H9 (cell line): ENCODE measurements at regions not wholly inside any gene's neighbourhood (a gene's known extent, or its start where the extent isn't known, plus 50 kb on each side); places are given as distances from the start of the nearest gene placed in this dataset.

Experiments
- DNase-seq: peaks from one replicate; pipeline ENCODE4 v3.0.0-alpha.2; 2017
- H2AFZ ChIP-seq: one replicate; pipeline ENCODE4 v1.6.1; 2013; ENCODE audit warnings: mild to moderate bottlenecking, low read length, control low read depth, moderate library complexity
- H2AK5ac ChIP-seq: 2 replicates; pipeline ENCODE4 v1.6.1; 2013; ENCODE audit warnings: low read length, control low read depth, mixed read lengths; ENCODE audit not compliant: insufficient read length
- H2BK120ac ChIP-seq: one replicate; pipeline ENCODE4 v1.6.1; 2013; ENCODE audit warnings: low read depth, mild to moderate bottlenecking, low read length, control low read depth, inconsistent platforms; ENCODE audit not compliant: poor library complexity, severe bottlenecking
- H2BK12ac ChIP-seq: 2 replicates; pipeline ENCODE4 v1.6.1; 2013; ENCODE audit warnings: low read length, control low read depth, mixed read lengths, low read depth; ENCODE audit not compliant: insufficient read length
- H2BK15ac ChIP-seq: 2 replicates; pipeline ENCODE4 v1.6.1; 2013; ENCODE audit warnings: low read depth, low read length, control low read depth
- H2BK20ac ChIP-seq: one replicate; pipeline ENCODE4 v1.6.1; 2013; ENCODE audit warnings: low read depth, mild to moderate bottlenecking, low read length, control low read depth, inconsistent platforms; ENCODE audit not compliant: poor library complexity, severe bottlenecking
- H2BK5ac ChIP-seq: 2 replicates; pipeline ENCODE4 v1.6.1; 2013; ENCODE audit warnings: low read length, control low read depth, mixed read lengths; ENCODE audit not compliant: insufficient read length
- H3K14ac ChIP-seq: 2 replicates; pipeline ENCODE4 v1.6.1; 2013; ENCODE audit warnings: low read length, control low read depth; ENCODE audit not compliant: insufficient read depth
- H3K18ac ChIP-seq: 2 replicates; pipeline ENCODE4 v1.6.1; 2013; ENCODE audit warnings: low read depth, mild to moderate bottlenecking, mixed read lengths, low read length, control low read depth; ENCODE audit not compliant: insufficient read length
- H3K23ac ChIP-seq: 2 replicates; pipeline ENCODE4 v1.6.1; 2013; ENCODE audit warnings: low read length, control low read depth, mixed read lengths, low read depth; ENCODE audit not compliant: insufficient read length
- H3K23me2 ChIP-seq: 2 replicates; pipeline ENCODE4 v1.6.1; 2013; ENCODE audit warnings: low read depth, mild to moderate bottlenecking, mixed read lengths, low read length, control low read depth; ENCODE audit not compliant: insufficient read length, poor library complexity, severe bottlenecking
- H3K27ac ChIP-seq: 2 replicates; pipeline ENCODE4 v1.5.1; 2013; ENCODE audit warnings: low read length, control low read depth, mixed read lengths, low read depth; ENCODE audit not compliant: insufficient read length
- H3K27me3 ChIP-seq: 2 replicates; pipeline ENCODE4 v1.6.1; 2013; ENCODE audit warnings: low read length, control low read depth, inconsistent platforms; ENCODE audit not compliant: insufficient read depth
- H3K4ac ChIP-seq: 2 replicates; pipeline ENCODE4 v1.6.1; 2013; ENCODE audit warnings: low read depth, mild to moderate bottlenecking, control low read depth, inconsistent platforms, low read length, moderate library complexity
- H3K4me1 ChIP-seq: 2 replicates; pipeline ENCODE4 v1.6.1; 2013; ENCODE audit warnings: low read length, control low read depth, inconsistent platforms; ENCODE audit not compliant: insufficient read depth
- H3K4me2 ChIP-seq: 2 replicates; pipeline ENCODE4 v1.6.1; 2013; ENCODE audit warnings: low read length, control low read depth, mixed read lengths; ENCODE audit not compliant: insufficient read length, insufficient read depth
- H3K56ac ChIP-seq: 2 replicates; pipeline ENCODE4 v1.6.1; 2013; ENCODE audit warnings: low read depth, mild to moderate bottlenecking, mixed read lengths, low read length, control low read depth; ENCODE audit not compliant: insufficient read length
- H3K79me1 ChIP-seq: 2 replicates; pipeline ENCODE4 v1.6.1; 2013; ENCODE audit warnings: low read depth, mild to moderate bottlenecking, moderate library complexity, low read length, control low read depth, inconsistent platforms; ENCODE audit not compliant: insufficient read depth, poor library complexity, severe bottlenecking
- H3K79me2 ChIP-seq: 2 replicates; pipeline ENCODE4 v1.6.1; 2013; ENCODE audit warnings: low read length, control low read depth, inconsistent platforms; ENCODE audit not compliant: insufficient read depth
- H3K9ac ChIP-seq: 2 replicates; pipeline ENCODE4 v1.6.1; 2013; ENCODE audit warnings: low read length, control low read depth, mixed read lengths; ENCODE audit not compliant: insufficient read length; ENCODE audit errors: extremely low read depth
- H3K9me3 ChIP-seq: one replicate; pipeline ENCODE4 v1.6.1; 2013; ENCODE audit warnings: low read depth, low read length, inconsistent platforms; ENCODE audit not compliant: control insufficient read depth
- H3T11ph ChIP-seq: one replicate; pipeline ENCODE4 v1.6.1; 2013; ENCODE audit warnings: mild to moderate bottlenecking, low read length, control low read depth, inconsistent platforms
- H4K20me1 ChIP-seq: one replicate; pipeline ENCODE4 v1.6.1; 2013; ENCODE audit not compliant: control insufficient read depth, insufficient read length, insufficient read depth
- H4K5ac ChIP-seq: 2 replicates; pipeline ENCODE4 v1.6.1; 2013; ENCODE audit warnings: low read depth, mild to moderate bottlenecking, mixed read lengths, low read length, control low read depth; ENCODE audit not compliant: insufficient read length
- H4K8ac ChIP-seq: replicated peaks from 2 replicates; pipeline ENCODE4 v1.6.1; 2013; ENCODE audit warnings: low read length, control low read depth, mixed read lengths, low read depth; ENCODE audit not compliant: insufficient read length
- H4K91ac ChIP-seq: 2 replicates; pipeline ENCODE4 v1.6.1; 2013; ENCODE audit warnings: low read depth, mild to moderate bottlenecking, moderate library complexity, mixed read lengths, low read length, control low read depth; ENCODE audit not compliant: insufficient read length
- H3K27ac Mint-ChIP-seq, 3 experiments: 2 replicates in 2 of 3; 3 replicates in 1 of 3; pipeline ENCODE4 v1.8.0; 2020 to 2021; ENCODE audit warnings: mixed read lengths in 3 of 3, mild to moderate bottlenecking in 1 of 3, moderate library complexity in 1 of 3
- H3K27me3 Mint-ChIP-seq: 2 replicates; pipeline ENCODE4 v1.8.0; 2021; ENCODE audit warnings: low read depth, mild to moderate bottlenecking, moderate library complexity, mixed read lengths
- H3K36me3 Mint-ChIP-seq, 3 experiments: 2 replicates in 2 of 3; 3 replicates in 1 of 3; pipeline ENCODE4 v1.8.0; 2020 to 2021; ENCODE audit warnings: low read depth in 3 of 3, mixed read lengths in 3 of 3; ENCODE audit not compliant: insufficient read depth in 1 of 3
- H3K4me1 Mint-ChIP-seq, 2 experiments: 2 replicates each; pipeline ENCODE4 v1.8.0; 2020; ENCODE audit warnings: mixed read lengths in 2 of 2
- H3K4me3 Mint-ChIP-seq, 2 experiments: 2 replicates in 1 of 2; 3 replicates in 1 of 2; pipeline ENCODE4 v1.8.0; 2020 to 2021; ENCODE audit warnings: mild to moderate bottlenecking in 2 of 2, mixed read lengths in 2 of 2, moderate library complexity in 1 of 2
- H3K9me3 Mint-ChIP-seq, 2 experiments: 2 replicates in 1 of 2; 3 replicates in 1 of 2; pipeline ENCODE4 v1.8.0; 2020; ENCODE audit warnings: mild to moderate bottlenecking in 2 of 2, mixed read lengths in 2 of 2, moderate library complexity in 1 of 2
- TF ChIP-seq, protein P1 (sequence below): fragments of 200-600 bp; sonication (generic); conservative IDR thresholded peaks from 3 replicates; pipeline ENCODE4 v1.8.0; 2021; ENCODE audit warnings: antibody characterized with exemption, mild to moderate bottlenecking

- Mint-ChIP-seq H3K27ac (no peak overlapping the region), H3K36me3 (peaks cover 0 to 7% (median 0%) of the 10 kb centered on the region in 3 experiments; a peak in 3 of 7 replicates), H3K9me3 (peaks cover 34 to 40% of the 10 kb centered on the region in 2 experiments), H3K4me1 (no peaks in the 10 kb centered on the region), H3K27me3 (peaks cover 5% of the 10 kb centered on the region), H3K4me3 (no peak overlapping the region)
- Histone ChIP-seq H4K8ac (no peak overlapping the region), H2BK20ac (no peak overlapping the region), H2BK5ac (no peak overlapping the region), H3K14ac (no peak overlapping the region), H3K4me1 (no peaks in the 10 kb centered on the region), H3K23me2 (no peaks in the 10 kb centered on the region), H4K91ac (no peak overlapping the region), H3T11ph (no peak overlapping the region), H2AFZ (no peak overlapping the region), H3K79me2 (no peaks in the 10 kb centered on the region), H2BK120ac (no peak overlapping the region), H3K79me1 (no peaks in the 10 kb centered on the region), H3K18ac (no peak overlapping the region), H3K9me3 (no peaks in the 10 kb centered on the region), H3K4ac (no peak overlapping the region), H2BK15ac (no peak overlapping the region), H2BK12ac (no peak overlapping the region), H2AK5ac (no peak overlapping the region), H3K27ac (no peak overlapping the region), H3K23ac (no peak overlapping the region), H4K5ac (no peak overlapping the region), H4K20me1 (no peaks in the 10 kb centered on the region), H3K27me3 (no peaks in the 10 kb centered on the region), H3K4me2 (no peak overlapping the region), H3K9ac (no peak overlapping the region), H3K56ac (no peak overlapping the region)
- DNase-seq: no peak
- TF ChIP-seq, protein P1, sequence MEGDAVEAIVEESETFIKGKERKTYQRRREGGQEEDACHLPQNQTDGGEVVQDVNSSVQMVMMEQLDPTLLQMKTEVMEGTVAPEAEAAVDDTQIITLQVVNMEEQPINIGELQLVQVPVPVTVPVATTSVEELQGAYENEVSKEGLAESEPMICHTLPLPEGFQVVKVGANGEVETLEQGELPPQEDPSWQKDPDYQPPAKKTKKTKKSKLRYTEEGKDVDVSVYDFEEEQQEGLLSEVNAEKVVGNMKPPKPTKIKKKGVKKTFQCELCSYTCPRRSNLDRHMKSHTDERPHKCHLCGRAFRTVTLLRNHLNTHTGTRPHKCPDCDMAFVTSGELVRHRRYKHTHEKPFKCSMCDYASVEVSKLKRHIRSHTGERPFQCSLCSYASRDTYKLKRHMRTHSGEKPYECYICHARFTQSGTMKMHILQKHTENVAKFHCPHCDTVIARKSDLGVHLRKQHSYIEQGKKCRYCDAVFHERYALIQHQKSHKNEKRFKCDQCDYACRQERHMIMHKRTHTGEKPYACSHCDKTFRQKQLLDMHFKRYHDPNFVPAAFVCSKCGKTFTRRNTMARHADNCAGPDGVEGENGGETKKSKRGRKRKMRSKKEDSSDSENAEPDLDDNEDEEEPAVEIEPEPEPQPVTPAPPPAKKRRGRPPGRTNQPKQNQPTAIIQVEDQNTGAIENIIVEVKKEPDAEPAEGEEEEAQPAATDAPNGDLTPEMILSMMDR: no peak
Measured at GRCh38 chrX:27399146-27399456, 64.0 kb downstream of the PPP4R3C start.
